PC-9 (cell line): ENCODE measurements at regions not wholly inside any gene's neighbourhood (a gene's known extent, or its start where the extent isn't known, plus 50 kb on each side); places are given as distances from the start of the nearest gene placed in this dataset.

Experiments used
- BruUV-seq: library from RNA; stranded (reverse); fragments of 400-500 nt; replicated peaks from 2 replicates; lab custom pipeline; 2021; lab: Mats Ljungman, UMichigan
- CTCF ChIA-PET: fragments of 300-600 bp; sonication (Branson Sonifier 250); formaldehyde crosslinking; loops from one replicate; lab custom pipeline; 2022; ENCODE audit warnings: antibody characterized with exemption; lab: Charles Lee
- POLR2A ChIA-PET: fragments of 300-600 bp; sonication (Branson Sonifier 250); formaldehyde crosslinking; loops from one replicate; lab custom pipeline; 2022; ENCODE audit warnings: antibody characterized with exemption; ENCODE audit not compliant: unreplicated experiment; lab: Charles Lee
- DNase-seq, 2 experiments: peaks; one replicate each; pipeline versions ENCODE4 v3.0.0 to v3.0.0-alpha.2; 2015 to 2022; ENCODE audit warnings: mixed read lengths in 1 of 2
- H2AFZ ChIP-seq: fragments of 200-600 bp; sonication (generic); 2 replicates; pipeline ENCODE4 v1.8.1; 2017; ENCODE audit warnings: antibody characterized with exemption
- H3F3A ChIP-seq: fragments of 200-600 bp; sonication (generic); 2 replicates; pipeline ENCODE4 v1.8.1; 2017; ENCODE audit warnings: antibody characterized with exemption, mild to moderate bottlenecking, low read depth; ENCODE audit not compliant: insufficient read depth
- H3K27ac ChIP-seq: fragments of 200-600 bp; sonication (generic); 2 replicates; pipeline ENCODE4 v1.6.1; 2016; ENCODE audit warnings: mixed run types
- H3K27me3 ChIP-seq: fragments of 200-600 bp; sonication (generic); 2 replicates; pipeline ENCODE4 v1.6.1; 2016; ENCODE audit warnings: low read depth, mixed run types; ENCODE audit not compliant: insufficient read depth
- H3K36me3 ChIP-seq: fragments of 200-600 bp; sonication (generic); 2 replicates; pipeline ENCODE4 v1.6.1; 2016; ENCODE audit warnings: low read depth, mixed run types
- H3K4me1 ChIP-seq: fragments of 200-600 bp; sonication (generic); replicated peaks from 2 replicates; pipeline ENCODE4 v1.6.1; 2016; ENCODE audit warnings: mixed run types; ENCODE audit not compliant: insufficient read depth
- H3K4me2 ChIP-seq: fragments of 200-600 bp; sonication (generic); 2 replicates; pipeline ENCODE4 v1.6.1; 2017; ENCODE audit warnings: mixed run types
- H3K4me3 ChIP-seq: fragments of 200-600 bp; sonication (generic); 2 replicates; pipeline ENCODE4 v1.6.1; 2016; ENCODE audit warnings: mixed run types
- H3K79me2 ChIP-seq: fragments of 200-600 bp; sonication (generic); 2 replicates; pipeline ENCODE4 v1.6.1; 2017; ENCODE audit warnings: low read depth, mixed run types
- H3K9me2 ChIP-seq: fragments of 200-600 bp; sonication (generic); 2 replicates; pipeline ENCODE4 v1.8.1; 2017; ENCODE audit warnings: mild to moderate bottlenecking; ENCODE audit not compliant: insufficient read depth
- H3K9me3 ChIP-seq: fragments of 200-600 bp; sonication (generic); 2 replicates; pipeline ENCODE4 v1.8.1; 2016; ENCODE audit warnings: low read depth; ENCODE audit not compliant: insufficient read depth
- H4K20me1 ChIP-seq: fragments of 200-600 bp; sonication (generic); 2 replicates; pipeline ENCODE4 v1.8.1; 2017; ENCODE audit not compliant: insufficient read depth
- EZH2 ChIP-seq: fragments of 200-600 bp; sonication (generic); IDR thresholded peaks from 2 replicates; pipeline ENCODE4 v1.8.0; 2017; ENCODE audit warnings: antibody characterized with exemption, low read depth
- intact Hi-C: fragments of 100-400 bp; cut with micrococcal nuclease; formaldehyde crosslinking; loops from one replicate; pipeline ENCODE4 v1.10.0; 2022; ENCODE audit not compliant: unreplicated experiment
- TF ChIP-seq, protein P1 (sequence below): fragments of 200-600 bp; sonication (generic); conservative IDR thresholded peaks from 2 replicates; pipeline ENCODE4 v1.6.1; 2017; ENCODE audit warnings: mixed run types, antibody characterized with exemption, mild to moderate bottlenecking, moderate library complexity

DNA sequence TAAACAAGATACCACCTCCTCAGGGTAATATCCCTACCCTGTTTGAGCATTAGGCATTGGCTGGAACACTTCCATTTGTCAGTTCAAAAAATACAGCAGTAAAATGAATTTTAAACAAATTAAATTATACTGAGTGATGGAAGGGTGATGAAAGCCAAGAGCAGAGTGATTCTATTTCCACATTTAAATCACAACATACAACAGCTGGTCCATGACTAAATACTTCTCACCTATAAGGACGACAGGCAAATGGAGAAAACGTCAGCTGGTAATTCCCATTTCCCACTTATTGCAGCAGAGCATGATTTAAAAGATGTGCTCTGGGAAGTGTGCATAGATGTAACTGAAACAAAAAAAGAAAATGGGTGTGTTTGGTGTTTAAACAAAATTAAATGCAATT lies 543.6 kb upstream of the DAB2 start:
- no peaks in the 10 kb centered on the region for H3K27me3 ChIP-seq
- H3K79me2 ChIP-seq = no peaks in the 10 kb centered on the region
- CTCF ChIA-PET = no interaction called here
- intact Hi-C loops = no loop called here
- no peak overlapping the region for H3K4me2 ChIP-seq
- H4K20me1 ChIP-seq = no peaks in the 10 kb centered on the region
- H3K4me3 ChIP-seq = no peak overlapping the region
- no peaks in the 10 kb centered on the region for H3F3A ChIP-seq
- no peaks in the 10 kb centered on the region for H3K9me2 ChIP-seq
- no peak for DNase-seq
- no peaks in the 10 kb centered on the region for H3K36me3 ChIP-seq
- no TSS peak for BruUV-seq
- no peak overlapping the region for H3K27ac ChIP-seq
- H3K4me1 ChIP-seq = no peaks in the 10 kb centered on the region
- H3K9me3 ChIP-seq = no peaks in the 10 kb centered on the region
- no peak for TF ChIP-seq EZH2
- TF ChIP-seq, protein P1, sequence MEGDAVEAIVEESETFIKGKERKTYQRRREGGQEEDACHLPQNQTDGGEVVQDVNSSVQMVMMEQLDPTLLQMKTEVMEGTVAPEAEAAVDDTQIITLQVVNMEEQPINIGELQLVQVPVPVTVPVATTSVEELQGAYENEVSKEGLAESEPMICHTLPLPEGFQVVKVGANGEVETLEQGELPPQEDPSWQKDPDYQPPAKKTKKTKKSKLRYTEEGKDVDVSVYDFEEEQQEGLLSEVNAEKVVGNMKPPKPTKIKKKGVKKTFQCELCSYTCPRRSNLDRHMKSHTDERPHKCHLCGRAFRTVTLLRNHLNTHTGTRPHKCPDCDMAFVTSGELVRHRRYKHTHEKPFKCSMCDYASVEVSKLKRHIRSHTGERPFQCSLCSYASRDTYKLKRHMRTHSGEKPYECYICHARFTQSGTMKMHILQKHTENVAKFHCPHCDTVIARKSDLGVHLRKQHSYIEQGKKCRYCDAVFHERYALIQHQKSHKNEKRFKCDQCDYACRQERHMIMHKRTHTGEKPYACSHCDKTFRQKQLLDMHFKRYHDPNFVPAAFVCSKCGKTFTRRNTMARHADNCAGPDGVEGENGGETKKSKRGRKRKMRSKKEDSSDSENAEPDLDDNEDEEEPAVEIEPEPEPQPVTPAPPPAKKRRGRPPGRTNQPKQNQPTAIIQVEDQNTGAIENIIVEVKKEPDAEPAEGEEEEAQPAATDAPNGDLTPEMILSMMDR = no peak
- no peak overlapping the region for H2AFZ ChIP-seq
- POLR2A ChIA-PET = no interaction called here

DNA sequence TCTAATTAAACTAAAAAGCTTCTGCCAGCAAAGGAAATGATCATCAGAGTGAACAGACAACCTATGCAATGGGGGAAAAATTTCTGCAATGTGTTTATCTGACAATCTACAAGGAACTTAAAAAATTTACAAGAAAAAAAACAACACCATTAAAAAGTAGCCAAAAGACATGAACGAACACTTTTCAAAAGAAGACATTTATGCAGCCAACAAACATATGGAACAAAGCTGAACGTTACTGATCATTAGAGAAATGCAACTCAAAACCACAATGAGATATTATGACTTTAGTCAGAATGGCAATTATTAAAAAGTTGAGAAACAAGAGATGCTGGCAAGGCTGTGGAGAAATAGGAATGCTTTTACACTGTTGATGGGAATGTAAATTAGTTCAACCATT lies 530.4 kb upstream of the DAB2 start:
- no peak for DNase-seq
- H3K9me2 ChIP-seq = peaks cover 4% of the 10 kb centered on the region; the same call in 1 of the 2 replicates
- H3K9me3 ChIP-seq = no peaks in the 10 kb centered on the region
- POLR2A ChIA-PET = no interaction called here
- H2AFZ ChIP-seq = no peak overlapping the region
- H3K4me3 ChIP-seq = no peak overlapping the region
- no peaks in the 10 kb centered on the region for H4K20me1 ChIP-seq
- no peaks in the 10 kb centered on the region for H3K4me1 ChIP-seq
- no peak overlapping the region for H3K27ac ChIP-seq
- BruUV-seq = no TSS peak
- intact Hi-C loops = no loop called here
- no peaks in the 10 kb centered on the region for H3K27me3 ChIP-seq
- no peaks in the 10 kb centered on the region for H3F3A ChIP-seq
- no peaks in the 10 kb centered on the region for H3K79me2 ChIP-seq
- no peaks in the 10 kb centered on the region for H3K36me3 ChIP-seq
- CTCF ChIA-PET = no interaction called here
- TF ChIP-seq EZH2 = no peak
- TF ChIP-seq, protein P1 = no peak
- H3K4me2 ChIP-seq = no peak overlapping the region

- H3K27me3 ChIP-seq = no peaks in the 10 kb centered on the region
- ChIA-PET POLR2A (no interaction called here), CTCF (interaction anchor here (0.6 kb wide), 1 partner anchor 733 kb away, joined by 3 read pairs; no protein-coding TSS in a partner anchor)
- DNase-seq = no peak
- no peak overlapping the region for H3K4me2 ChIP-seq
- no peak overlapping the region for H3K27ac ChIP-seq
- H3F3A ChIP-seq = no peaks in the 10 kb centered on the region
- no peak for TF ChIP-seq EZH2
- TF ChIP-seq, protein P1 = no peak
- H3K9me2 ChIP-seq = no peaks in the 10 kb centered on the region
- intact Hi-C loops = loop anchor here (5.0 kb wide), 1 partner anchor 331 kb away; no protein-coding TSS in a partner anchor
- H3K79me2 ChIP-seq = no peaks in the 10 kb centered on the region
- no peaks in the 10 kb centered on the region for H3K36me3 ChIP-seq
- no TSS peak for BruUV-seq
- H3K4me3 ChIP-seq = no peak overlapping the region
- H4K20me1 ChIP-seq = no peaks in the 10 kb centered on the region
- H2AFZ ChIP-seq = no peak overlapping the region
- H3K4me1 ChIP-seq = no peaks in the 10 kb centered on the region
- no peaks in the 10 kb centered on the region for H3K9me3 ChIP-seq
Observed at GRCh38 chr5:39951070-39951469, 526.3 kb upstream of the DAB2 start.
